GM06990 (cell line): ENCODE measurements at regions not wholly inside any gene's neighbourhood (a gene's known extent, or its start where the extent isn't known, plus 50 kb on each side); places are given as distances from the start of the nearest gene placed in this dataset.

ENCODE experiments used
- DNase-seq: peaks from one replicate; pipeline ENCODE4 v3.0.0-alpha.2; 2011; ENCODE audit not compliant: insufficient read length; ENCODE audit errors: extremely low read depth
- H3K27me3 ChIP-seq: replicated peaks from 2 replicates; pipeline ENCODE4 v1.6.0; 2011; ENCODE audit warnings: low read length; ENCODE audit not compliant: control insufficient read depth, insufficient read depth
- H3K36me3 ChIP-seq: 2 replicates; pipeline ENCODE4 v1.5.1; 2011; ENCODE audit warnings: low read length; ENCODE audit not compliant: control insufficient read depth, insufficient read depth
- H3K4me3 ChIP-seq: replicated peaks from 2 replicates; pipeline ENCODE4 v1.5.1; 2011; ENCODE audit warnings: low read depth, mild to moderate bottlenecking, control low read depth, low read length
- TF ChIP-seq, protein P1 (sequence below): IDR thresholded peaks from 2 replicates; pipeline ENCODE4 v1.5.1; 2011; ENCODE audit warnings: low read length, control low read depth, mild to moderate bottlenecking, inconsistent platforms; ENCODE audit not compliant: insufficient read depth, poor library complexity, severe bottlenecking

DNA sequence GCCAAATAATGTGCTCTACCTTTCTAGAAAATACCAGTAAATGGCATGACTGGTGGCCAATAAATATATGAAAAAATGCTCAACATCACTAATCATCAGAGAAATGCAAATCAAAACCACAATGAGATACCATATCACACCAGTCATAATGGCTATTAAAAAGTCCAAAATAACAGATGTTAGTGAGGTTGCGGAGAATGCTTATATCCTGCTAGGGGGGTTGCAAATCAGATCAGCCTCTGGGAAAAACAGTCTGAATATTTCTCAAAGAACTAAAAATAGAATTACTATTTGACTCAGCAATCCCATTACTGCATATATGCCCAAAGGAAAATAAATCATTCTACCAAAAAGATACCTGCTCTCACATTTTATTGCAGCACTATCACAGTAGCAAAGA lies 115.1 kb downstream of the RASGEF1B start:
- H3K36me3 ChIP-seq, result no peaks in the 10 kb centered on the region

DNA sequence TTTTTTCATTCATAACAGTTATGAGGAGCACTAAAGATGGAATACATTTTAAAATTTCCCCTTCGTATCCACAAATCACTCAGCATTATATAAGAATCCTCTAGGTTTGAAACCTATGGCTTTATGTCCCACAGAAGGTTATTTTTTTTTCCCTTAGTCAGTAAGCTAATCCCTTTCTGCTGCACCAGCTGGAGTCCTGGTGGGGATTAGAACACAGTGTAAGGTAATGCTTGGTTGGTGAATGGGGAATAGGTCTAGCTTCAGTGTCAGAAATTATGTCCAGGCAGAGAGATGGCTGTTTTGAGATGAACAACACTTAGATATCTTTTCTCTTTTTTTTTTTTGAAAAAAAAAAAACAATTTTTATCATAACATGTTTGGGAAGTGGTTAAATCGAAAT lies 116.6 kb downstream of the RASGEF1B start:
- Histone ChIP-seq H3K36me3 (no peaks in the 10 kb centered on the region), H3K27me3 (no peaks in the 10 kb centered on the region), H3K4me3 (no peak overlapping the region)
- TF ChIP-seq, protein P1, sequence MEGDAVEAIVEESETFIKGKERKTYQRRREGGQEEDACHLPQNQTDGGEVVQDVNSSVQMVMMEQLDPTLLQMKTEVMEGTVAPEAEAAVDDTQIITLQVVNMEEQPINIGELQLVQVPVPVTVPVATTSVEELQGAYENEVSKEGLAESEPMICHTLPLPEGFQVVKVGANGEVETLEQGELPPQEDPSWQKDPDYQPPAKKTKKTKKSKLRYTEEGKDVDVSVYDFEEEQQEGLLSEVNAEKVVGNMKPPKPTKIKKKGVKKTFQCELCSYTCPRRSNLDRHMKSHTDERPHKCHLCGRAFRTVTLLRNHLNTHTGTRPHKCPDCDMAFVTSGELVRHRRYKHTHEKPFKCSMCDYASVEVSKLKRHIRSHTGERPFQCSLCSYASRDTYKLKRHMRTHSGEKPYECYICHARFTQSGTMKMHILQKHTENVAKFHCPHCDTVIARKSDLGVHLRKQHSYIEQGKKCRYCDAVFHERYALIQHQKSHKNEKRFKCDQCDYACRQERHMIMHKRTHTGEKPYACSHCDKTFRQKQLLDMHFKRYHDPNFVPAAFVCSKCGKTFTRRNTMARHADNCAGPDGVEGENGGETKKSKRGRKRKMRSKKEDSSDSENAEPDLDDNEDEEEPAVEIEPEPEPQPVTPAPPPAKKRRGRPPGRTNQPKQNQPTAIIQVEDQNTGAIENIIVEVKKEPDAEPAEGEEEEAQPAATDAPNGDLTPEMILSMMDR, result no peak
- no peak for DNase-seq

More for the DNA sequence above, 115.1 kb downstream of the RASGEF1B start:
- H3K4me3 ChIP-seq, result no peak overlapping the region
- no peaks in the 10 kb centered on the region for H3K27me3 ChIP-seq
- TF ChIP-seq, protein P1, result no peak
- DNase-seq, result no peak

DNA sequence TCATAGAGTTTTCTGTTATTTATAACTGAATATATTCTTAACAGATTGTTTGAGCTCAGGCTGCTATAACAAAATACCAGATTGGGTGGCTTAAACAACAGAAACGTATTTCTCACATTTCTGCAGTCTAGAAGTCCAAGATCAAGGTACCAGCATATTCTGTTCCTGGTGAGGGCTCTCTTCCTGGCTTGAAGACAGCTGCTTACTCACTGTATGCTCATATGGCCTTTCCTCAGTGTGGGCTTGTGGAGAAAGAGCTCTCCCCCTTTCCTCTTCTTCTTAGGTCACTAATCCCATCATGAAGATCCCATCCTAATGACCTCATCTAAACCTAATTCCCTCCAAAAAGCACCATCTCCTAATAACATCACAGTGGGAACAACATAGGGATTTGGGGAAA lies 117.8 kb downstream of the RASGEF1B start:
- H3K4me3 ChIP-seq, result no peak overlapping the region
- no peak for DNase-seq
- TF ChIP-seq, protein P1, result no peak
- H3K36me3 ChIP-seq, result no peaks in the 10 kb centered on the region
- H3K27me3 ChIP-seq, result no peaks in the 10 kb centered on the region

DNA sequence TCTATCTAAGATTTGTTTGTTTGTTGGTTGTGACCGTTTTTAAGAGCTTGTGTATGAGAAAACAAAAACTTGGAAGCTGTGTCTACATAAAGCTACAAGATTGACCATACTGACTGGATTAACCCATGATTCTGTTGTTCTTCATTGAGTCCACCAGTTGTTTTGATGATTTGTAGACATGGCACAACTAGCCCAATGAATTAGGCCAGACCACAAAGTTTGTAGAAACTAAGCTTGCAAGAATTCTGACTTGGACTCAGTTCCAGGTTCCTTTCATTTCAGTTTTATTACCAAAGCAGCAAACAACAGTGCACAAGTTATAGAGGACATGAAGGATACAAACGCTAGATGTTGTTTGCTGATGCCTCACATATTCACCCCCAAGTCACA lies 119.3 kb downstream of the RASGEF1B start:
- H3K36me3 ChIP-seq, result no peaks in the 10 kb centered on the region
- TF ChIP-seq, protein P1, result no peak
- H3K27me3 ChIP-seq, result no peaks in the 10 kb centered on the region
- no peak overlapping the region for H3K4me3 ChIP-seq
- no peak for DNase-seq

DNA sequence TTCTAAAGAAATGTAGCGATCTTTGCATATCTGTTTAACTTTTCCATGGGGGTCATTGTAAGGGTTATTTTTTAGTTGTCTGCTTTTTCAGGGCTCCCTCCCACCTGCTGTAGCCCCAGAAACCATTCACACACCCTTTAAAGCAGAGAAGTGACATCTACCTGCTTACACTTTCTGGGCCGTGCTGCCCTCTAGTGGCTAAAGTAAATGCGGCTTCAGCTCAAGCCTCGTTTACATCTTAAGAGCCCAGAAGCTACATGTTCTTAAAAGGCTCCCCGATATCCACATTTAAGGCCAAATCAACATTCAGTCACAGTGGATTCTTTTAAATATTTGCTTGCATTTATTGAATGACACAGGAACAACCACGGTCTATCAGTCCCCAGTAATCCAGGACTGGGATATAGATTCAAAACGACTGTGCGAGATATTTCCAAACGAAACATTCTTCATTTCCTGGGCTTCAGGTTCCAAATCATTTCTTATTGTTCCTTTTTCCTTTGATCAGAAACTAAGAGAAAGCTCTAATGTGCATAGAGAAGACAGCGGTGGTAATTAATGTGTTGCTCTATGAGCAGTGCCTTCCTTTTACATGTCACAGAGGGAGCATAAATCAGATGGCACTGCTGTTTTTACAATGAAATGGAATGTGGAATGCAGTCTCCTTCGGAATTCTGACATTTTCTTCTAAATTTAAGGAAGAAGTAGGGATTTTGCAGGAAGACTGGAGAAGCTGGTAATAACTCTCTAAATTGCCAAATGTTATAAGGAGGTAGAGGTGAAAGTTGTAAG lies 119.9 kb downstream of the RASGEF1B start:
- Histone ChIP-seq H3K27me3 (no peaks in the 10 kb centered on the region), H3K4me3 (no peak overlapping the region), H3K36me3 (no peaks in the 10 kb centered on the region)
- DNase-seq, result peak; percentile 18
- TF ChIP-seq, protein P1, result peak; percentile 89
